Heart right ventricle (tissue), 16 donors: ENCODE measurements at regions not wholly inside any gene's neighbourhood (a gene's known extent, or its start where the extent isn't known, plus 50 kb on each side); places are given as distances from the start of the nearest gene placed in this dataset.

ENCODE experiments used
- ATAC-seq, 8 donors: fragments of 200-7000 bp; cut with Tn5 transposase; one replicate each; pipeline ENCODE4 v1.9.1; 2020; ENCODE audit warnings: mild to moderate bottlenecking in 8 of 8, moderate library complexity in 8 of 8, moderate number of reproducible peaks in 1 of 8
- DNase-seq, 2 donors: peaks; one replicate each; pipeline ENCODE4 v3.0.0-alpha.2; 2020
- H3K27ac ChIP-seq, 10 donors: fragments of 200-600 bp; sonication (generic) in 2 of 10; one replicate each; pipeline versions ENCODE4 v1.5.0 to v1.8.0; 2020 to 2022; ENCODE audit warnings: mild to moderate bottlenecking in 3 of 10
- H3K27me3 ChIP-seq, 7 donors: fragments of 200-600 bp; one replicate each; pipeline ENCODE4 v1.8.0; 2021 to 2022; ENCODE audit warnings: mild to moderate bottlenecking in 2 of 7
- H3K36me3 ChIP-seq, 9 donors: fragments of 200-600 bp; sonication (generic) in 1 of 9; one replicate each; pipeline versions ENCODE4 v1.5.0 to v1.8.0; 2020 to 2022; ENCODE audit warnings: mild to moderate bottlenecking in 2 of 9
- H3K4me1 ChIP-seq, 9 donors: fragments of 200-600 bp; sonication (generic) in 1 of 9; one replicate each; pipeline versions ENCODE4 v1.5.0 to v1.8.0; 2020 to 2022; ENCODE audit warnings: mild to moderate bottlenecking in 4 of 9
- H3K4me3 ChIP-seq, 10 donors: fragments of 200-600 bp; sonication (generic) in 2 of 10; one replicate each; pipeline versions ENCODE4 v1.5.0 to v1.8.0; 2020 to 2022; ENCODE audit warnings: mild to moderate bottlenecking in 7 of 10, moderate library complexity in 2 of 10
- H3K9me3 ChIP-seq, 11 donors: fragments of 200-600 bp in 10 of 11; sonication (generic) in 2 of 11; one replicate each; pipeline versions ENCODE4 v1.5.0 to v1.8.0; 2013 to 2022; ENCODE audit warnings: mild to moderate bottlenecking in 2 of 11, control low read depth in 1 of 11, moderate library complexity in 1 of 11
- WGBS, 2 donors: extraction: QIAGEN DNeasy Blood & Tissue Kit; methylation state at CpG; one replicate each; pipeline ENCODE4 v1.1.7; 2013; ENCODE audit warnings: inconsistent platforms in 1 of 2; 5-methylcytosine and 5-hydroxymethylcytosine counted together
- intact Hi-C, 10 donors: fragments of 100-400 bp; cut with DNase I; formaldehyde crosslinking; loops; one replicate each; pipeline versions ENCODE4 v1.11.1 to v1.14.2; 2022
- TF ChIP-seq, protein P1 (sequence below), 9 donors: fragments of 200-600 bp; sonication (generic) in 2 of 9; IDR thresholded peaks; one replicate each; pipeline versions ENCODE4 v1.5.0 to v1.8.0; 2021 to 2022; ENCODE audit warnings: antibody characterized with exemption in 9 of 9, mild to moderate bottlenecking in 5 of 9, moderate library complexity in 1 of 9
- donor health status: Arrhythmogenic right ventricular cardiomyopathy.
- donor health status: ischemic (EF 13 %, LVEDD 7.1; RV severe dilation, severe dysfunction).
- donor health status: healthy with polysubstance abuse.
- donor health status: DM: no; HTN: yes; CAD: no.
- donor health status: DM: no; HTN: no; CAD: no.
- donor health status: ischemic (EF 25% LVEDD 6.9; RV normal size, moderate dysfunction).
- donor health status: ischemic (EF 25% LVEDD 5.7; RV mildly dilated, moderate dysfunction).
- donor health status: healthy.
- donor health status: DM: yes; HTN: yes; CAD: no.
- donor health status: Ischemic cardiomyopathy.
- donor health status: ischemic (EF 35%, LVEDD 5.7; RV mildly dilated, moderate dysfunction).
- donor health status: nonischemic (EF 11% LVEDD 7.7; RV severe dilation, severe dysfunction).
- donor health status: DM: yes; HTN: yes; CAD: no.
- donor health status: PGD.
- donor health status: ischemic (EF 29% LVEDD 5.4; RV normal size, mild dysfunction).
- donor health status: nonischemic (EF 23%, LVEDD 6.1; RV moderate dilation, normal function).

DNA sequence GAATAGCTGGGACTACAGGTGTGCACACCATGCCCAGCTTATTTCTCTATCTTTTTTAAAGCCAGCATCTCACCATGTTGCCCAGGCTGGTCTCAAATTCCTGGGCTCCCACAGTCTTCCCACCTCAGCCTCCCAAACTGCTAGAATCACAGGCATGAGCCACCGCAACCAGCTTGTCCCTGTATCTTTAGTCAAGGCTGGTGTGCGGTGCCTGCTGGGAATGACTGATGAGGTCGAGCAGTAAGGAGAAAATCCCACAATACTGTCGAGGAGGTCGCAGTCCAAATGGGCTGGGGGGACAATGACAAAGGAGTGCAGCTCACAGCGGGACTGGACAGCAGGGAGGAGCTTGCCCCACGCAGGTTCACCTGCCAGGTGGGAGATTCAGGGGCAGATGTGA lies 50.2 kb upstream of the CALN1 start:
- WGBS, 2 donors = 75 to 77% methylated on average over 7 of the region's 7 CpGs
- H3K4me3 ChIP-seq = no peak overlapping the region
- no peak overlapping the region for H3K27ac ChIP-seq
- intact Hi-C loops = no loop called here
- H3K9me3 ChIP-seq = no peaks in the 10 kb centered on the region
- no peak for ATAC-seq
- TF ChIP-seq, protein P1, sequence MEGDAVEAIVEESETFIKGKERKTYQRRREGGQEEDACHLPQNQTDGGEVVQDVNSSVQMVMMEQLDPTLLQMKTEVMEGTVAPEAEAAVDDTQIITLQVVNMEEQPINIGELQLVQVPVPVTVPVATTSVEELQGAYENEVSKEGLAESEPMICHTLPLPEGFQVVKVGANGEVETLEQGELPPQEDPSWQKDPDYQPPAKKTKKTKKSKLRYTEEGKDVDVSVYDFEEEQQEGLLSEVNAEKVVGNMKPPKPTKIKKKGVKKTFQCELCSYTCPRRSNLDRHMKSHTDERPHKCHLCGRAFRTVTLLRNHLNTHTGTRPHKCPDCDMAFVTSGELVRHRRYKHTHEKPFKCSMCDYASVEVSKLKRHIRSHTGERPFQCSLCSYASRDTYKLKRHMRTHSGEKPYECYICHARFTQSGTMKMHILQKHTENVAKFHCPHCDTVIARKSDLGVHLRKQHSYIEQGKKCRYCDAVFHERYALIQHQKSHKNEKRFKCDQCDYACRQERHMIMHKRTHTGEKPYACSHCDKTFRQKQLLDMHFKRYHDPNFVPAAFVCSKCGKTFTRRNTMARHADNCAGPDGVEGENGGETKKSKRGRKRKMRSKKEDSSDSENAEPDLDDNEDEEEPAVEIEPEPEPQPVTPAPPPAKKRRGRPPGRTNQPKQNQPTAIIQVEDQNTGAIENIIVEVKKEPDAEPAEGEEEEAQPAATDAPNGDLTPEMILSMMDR (IDR thresholded peaks at IDR 0.05) = no peak
- no peaks in the 10 kb centered on the region for H3K36me3 ChIP-seq
- H3K27me3 ChIP-seq = no peaks in the 10 kb centered on the region
- no peaks in the 10 kb centered on the region for H3K4me1 ChIP-seq
- DNase-seq = no peak
